AG04449 (cell line): ENCODE measurements at regions not wholly inside any gene's neighbourhood (a gene's known extent, or its start where the extent isn't known, plus 50 kb on each side); places are given as distances from the start of the nearest gene placed in this dataset.

Experiments
- CTCF ChIA-PET: fragments of 350-600 bp; formaldehyde crosslinking; extraction: SDS; loops from one replicate; lab custom pipeline; 2021; ENCODE audit warnings: antibody characterized with exemption; lab: Yijun Ruan, JAX
- POLR2A ChIA-PET: fragments of 400-600, 350-600 bp; formaldehyde crosslinking; extraction: SDS; loops from one replicate; lab custom pipeline; 2020; ENCODE audit warnings: antibody characterized with exemption, inconsistent platforms; lab: Yijun Ruan, JAX
- DNase-seq: peaks from one replicate; pipeline ENCODE4 v3.0.0-alpha.2; 2010; ENCODE audit warnings: low read depth, low spot score
- H3K4me3 ChIP-seq: 2 replicates; pipeline ENCODE4 v1.5.1; 2011; ENCODE audit warnings: low read depth, mild to moderate bottlenecking, control low read depth, low read length
- CTCF ChIP-seq: IDR thresholded peaks from one replicate; pipeline ENCODE4 v1.5.1; 2011; ENCODE audit warnings: mild to moderate bottlenecking, moderate library complexity, low read length, control low read depth, inconsistent platforms; ENCODE audit not compliant: insufficient read depth; ENCODE audit errors: missing control alignments

GRCh38 chrX:53817548-53817947 is 131.0 kb upstream of the HUWE1 start:
- no peak for DNase-seq
- no peak for TF ChIP-seq CTCF
- H3K4me3 ChIP-seq, result no peak overlapping the region
- ChIA-PET POLR2A (no interaction called here), CTCF (no interaction called here)

- no peak for TF ChIP-seq CTCF
- ChIA-PET POLR2A (no interaction called here), CTCF (no interaction called here)
- no peak for DNase-seq
- H3K4me3 ChIP-seq, result no peak overlapping the region
These were observed 127.3 kb upstream of the HUWE1 start for GRCh38 chrX:53813670-53814440.

- CTCF ChIA-PET, result no interaction called here
- POLR2A ChIA-PET, result no interaction called here
- DNase-seq, result no peak
- no peak overlapping the region for H3K4me3 ChIP-seq
- TF ChIP-seq CTCF, result no peak
These were observed 111.8 kb upstream of the HUWE1 start for GRCh38 chrX:53798281-53798680.

- DNase-seq, result no peak
- ChIA-PET POLR2A (no interaction called here), CTCF (no interaction called here)
- no peak overlapping the region for H3K4me3 ChIP-seq
- TF ChIP-seq CTCF, result no peak
These were observed 109.1 kb upstream of the HUWE1 start for GRCh38 chrX:53795576-53795975.

- POLR2A ChIA-PET, result no interaction called here
- no peak for TF ChIP-seq CTCF
- no peak overlapping the region for H3K4me3 ChIP-seq
- CTCF ChIA-PET, result no interaction called here
- no peak for DNase-seq
These were observed 107.7 kb upstream of the HUWE1 start for GRCh38 chrX:53794181-53794580.

- ChIA-PET CTCF (no interaction called here), POLR2A (no interaction called here)
- no peak overlapping the region for H3K4me3 ChIP-seq
- no peak for TF ChIP-seq CTCF
- no peak for DNase-seq
These were observed 82.3 kb upstream of the HUWE1 start for GRCh38 chrX:53768865-53769264.
